HG03064 (cell line): ENCODE measurements at regions not wholly inside any gene's neighbourhood (a gene's known extent, or its start where the extent isn't known, plus 50 kb on each side); places are given as distances from the start of the nearest gene placed in this dataset.
"Not testable (repeated sequence)": the region's sequence is repeated elsewhere in the genome, so short reads cannot be mapped to it uniquely, and the experiment has no call there.

Source experiments
- ATAC-seq: cut with Tn5 transposase; IDR thresholded peaks from one replicate; pipeline ENCODE4 v1.9.1; 2021; ENCODE audit warnings: low read depth; ENCODE audit not compliant: unreplicated experiment

GRCh38 chr17:30644287-30644686 is 167.1 kb downstream of the GOSR1 start:
- not testable (repeated sequence) for ATAC-seq

- ATAC-seq = not testable (repeated sequence)
These were observed 164.2 kb downstream of the GOSR1 start for GRCh38 chr17:30641428-30641827.

- ATAC-seq = not testable (repeated sequence)
These were observed 162.2 kb downstream of the GOSR1 start for GRCh38 chr17:30639391-30639790.

- not testable (repeated sequence) for ATAC-seq
These were observed 161.8 kb downstream of the GOSR1 start for GRCh38 chr17:30638968-30639367.

- not testable (repeated sequence) for ATAC-seq
These were observed 154.4 kb downstream of the GOSR1 start for GRCh38 chr17:30631651-30632050.

GRCh38 chr17:30625380-30625779 is 148.2 kb downstream of the GOSR1 start:
- ATAC-seq = not testable (repeated sequence)

- not testable (repeated sequence) for ATAC-seq
These were observed 147.0 kb downstream of the GOSR1 start for GRCh38 chr17:30624180-30624579.

GRCh38 chr17:30609682-30610081 is 132.5 kb downstream of the GOSR1 start:
- ATAC-seq = not testable (repeated sequence)

GRCh38 chr17:30605523-30605922 is 128.3 kb downstream of the GOSR1 start:
- no peak for ATAC-seq

GRCh38 chr17:30605027-30605426 is 127.8 kb downstream of the GOSR1 start:
- ATAC-seq = no peak

- not testable (repeated sequence) for ATAC-seq
These were observed 125.2 kb downstream of the GOSR1 start for GRCh38 chr17:30602396-30602795.

GRCh38 chr17:30601984-30602383 is 124.8 kb downstream of the GOSR1 start:
- ATAC-seq = not testable (repeated sequence)

- no peak for ATAC-seq
These were observed 123.8 kb downstream of the GOSR1 start for GRCh38 chr17:30600830-30601494.

GRCh38 chr17:30600060-30600829 is 123.0 kb downstream of the GOSR1 start:
- peak; percentile 86 for ATAC-seq

GRCh38 chr17:30599428-30600059 is 122.3 kb downstream of the GOSR1 start:
- no peak for ATAC-seq

GRCh38 chr17:30597776-30598288 is 120.6 kb downstream of the GOSR1 start:
- ATAC-seq = no peak

- not testable (repeated sequence) for ATAC-seq
These were observed 120.0 kb downstream of the GOSR1 start for GRCh38 chr17:30596948-30597775.

GRCh38 chr17:30594953-30595371 is 117.8 kb downstream of the GOSR1 start:
- ATAC-seq = not testable (repeated sequence)

GRCh38 chr17:30594223-30594952 is 117.2 kb downstream of the GOSR1 start:
- no peak for ATAC-seq
